ENCODE measurements at regions not wholly inside any gene's neighbourhood (a gene's known extent, or its start where the extent isn't known, plus 50 kb on each side); places are given as distances from the start of the nearest gene placed in this dataset.
"Not testable (repeated sequence)": the region's sequence is repeated elsewhere in the genome, so short reads cannot be mapped to it uniquely, and the experiment has no call there.

GRCh38 chr12:89883630-89884389 is 175.2 kb upstream of the ATP2B1 start:
- intact Hi-C loops (cut with DNase I), result no loop called here
- no peak for ATAC-seq
- no peak for DNase-seq (ENCODE audit: missing footprints)

GRCh38 chr12:89882792-89883191 is 174.2 kb upstream of the ATP2B1 start:
- DNase-seq (ENCODE audit: missing footprints) (no peak), ATAC-seq (no peak)
- intact Hi-C loops (cut with DNase I), result no loop called here

GRCh38 chr12:89882050-89882449 is 173.4 kb upstream of the ATP2B1 start:
- ATAC-seq, result peak; percentile 56
- intact Hi-C loops (cut with DNase I), result no loop called here
- no peak for DNase-seq (ENCODE audit: missing footprints)

GRCh38 chr12:89880690-89881350 is 172.2 kb upstream of the ATP2B1 start:
- intact Hi-C loops (cut with DNase I), result no loop called here
- no peak for ATAC-seq
- no peak for DNase-seq (ENCODE audit: missing footprints)

- no peak for ATAC-seq
- no peak for DNase-seq (ENCODE audit: missing footprints)
- intact Hi-C loops (cut with DNase I), result no loop called here
Measured at GRCh38 chr12:89879766-89880165, 171.1 kb upstream of the ATP2B1 start.

- intact Hi-C loops (cut with DNase I), result no loop called here
- ATAC-seq, result no peak
- DNase-seq (ENCODE audit: missing footprints), result no peak
Measured at GRCh38 chr12:89878950-89879349, 170.3 kb upstream of the ATP2B1 start.

- no peak for ATAC-seq
- intact Hi-C loops (cut with DNase I), result no loop called here
- no peak for DNase-seq (ENCODE audit: missing footprints)
Measured at GRCh38 chr12:89878327-89878726, 169.7 kb upstream of the ATP2B1 start.

GRCh38 chr12:89877671-89878070 is 169.0 kb upstream of the ATP2B1 start:
- intact Hi-C loops (cut with DNase I), result no loop called here
- no peak for ATAC-seq
- no peak for DNase-seq (ENCODE audit: missing footprints)

GRCh38 chr12:89877136-89877535 is 168.5 kb upstream of the ATP2B1 start:
- DNase-seq (ENCODE audit: missing footprints), result no peak
- intact Hi-C loops (cut with DNase I), result no loop called here
- no peak for ATAC-seq

GRCh38 chr12:89875809-89876208 is 167.2 kb upstream of the ATP2B1 start:
- no peak for ATAC-seq
- no peak for DNase-seq (ENCODE audit: missing footprints)
- intact Hi-C loops (cut with DNase I), result no loop called here

GRCh38 chr12:89875225-89875624 is 166.6 kb upstream of the ATP2B1 start:
- intact Hi-C loops (cut with DNase I), result no loop called here
- ATAC-seq (no peak), DNase-seq (ENCODE audit: missing footprints) (no peak)

- intact Hi-C loops (cut with DNase I), result no loop called here
- ATAC-seq (peak; percentile 67), DNase-seq (ENCODE audit: missing footprints) (no peak)
Measured at GRCh38 chr12:89874146-89874545, 165.5 kb upstream of the ATP2B1 start.

- ATAC-seq (no peak), DNase-seq (ENCODE audit: missing footprints) (no peak)
- intact Hi-C loops (cut with DNase I), result no loop called here
Measured at GRCh38 chr12:89873745-89874144, 165.1 kb upstream of the ATP2B1 start.

GRCh38 chr12:89872922-89873630 is 164.4 kb upstream of the ATP2B1 start:
- intact Hi-C loops (cut with DNase I), result no loop called here
- no peak for ATAC-seq
- no peak for DNase-seq (ENCODE audit: missing footprints)

GRCh38 chr12:89870413-89871184 is 162.0 kb upstream of the ATP2B1 start:
- DNase-seq (ENCODE audit: missing footprints) (no peak), ATAC-seq (no peak)
- intact Hi-C loops (cut with DNase I), result no loop called here

GRCh38 chr12:89867611-89868010 is 159.0 kb upstream of the ATP2B1 start:
- ATAC-seq; DNase-seq (ENCODE audit: missing footprints); intact Hi-C loops (cut with DNase I): not testable (repeated sequence)

GRCh38 chr12:89864411-89864810 is 155.8 kb upstream of the ATP2B1 start:
- DNase-seq (ENCODE audit: missing footprints), result no peak
- ATAC-seq, result no peak
- intact Hi-C loops (cut with DNase I), result no loop called here

GRCh38 chr12:89863968-89864367 is 155.3 kb upstream of the ATP2B1 start:
- intact Hi-C loops (cut with DNase I), result no loop called here
- ATAC-seq (no peak), DNase-seq (ENCODE audit: missing footprints) (no peak)

- ATAC-seq (peak; percentile 28), DNase-seq (ENCODE audit: missing footprints) (no peak)
- intact Hi-C loops (cut with DNase I), result no loop called here
Measured at GRCh38 chr12:89863493-89863938, 154.9 kb upstream of the ATP2B1 start.
